Astrocyte (in vitro differentiated cells and primary cell): ENCODE measurements at regions not wholly inside any gene's neighbourhood (a gene's known extent, or its start where the extent isn't known, plus 50 kb on each side); places are given as distances from the start of the nearest gene placed in this dataset.

Experiments
- DNase-seq: peaks from one replicate; pipeline ENCODE4 v3.0.0-alpha.2; 2010; ENCODE audit warnings: low read depth
- FAIRE-seq: peaks from 2 replicates; lab custom pipeline; 2011; peaks lifted over from hg19 to GRCh38; lab: Jason Lieb, UNC
- H2AFZ ChIP-seq: 2 replicates; pipeline ENCODE4 v1.6.0; 2012; ENCODE audit warnings: low read depth, low read length, inconsistent platforms
- H3K27ac ChIP-seq: 2 replicates; pipeline ENCODE4 v1.5.1; 2011; ENCODE audit warnings: low read depth, low read length, inconsistent platforms
- H3K27me3 ChIP-seq: 2 replicates; pipeline ENCODE4 v1.6.0; 2011; ENCODE audit warnings: low read length, inconsistent platforms; ENCODE audit not compliant: insufficient read depth
- H3K36me3 ChIP-seq: 2 replicates; pipeline ENCODE4 v1.5.1; 2011; ENCODE audit warnings: low read length, inconsistent platforms; ENCODE audit not compliant: insufficient read depth
- H3K4me1 ChIP-seq: 2 replicates; pipeline ENCODE4 v1.5.1; 2011; ENCODE audit warnings: low read length, inconsistent platforms; ENCODE audit not compliant: insufficient read depth
- H3K4me2 ChIP-seq: 2 replicates; pipeline ENCODE4 v1.6.0; 2012; ENCODE audit warnings: low read length, inconsistent platforms
- H3K4me3 ChIP-seq: 2 replicates; pipeline ENCODE4 v1.5.1; 2011; ENCODE audit warnings: low read depth, mild to moderate bottlenecking, low read length, inconsistent platforms; ENCODE audit not compliant: insufficient read depth
- H3K79me2 ChIP-seq: 2 replicates; pipeline ENCODE4 v1.6.0; 2012; ENCODE audit warnings: mild to moderate bottlenecking, low read length, inconsistent platforms; ENCODE audit not compliant: insufficient read depth
- H3K9ac ChIP-seq: 2 replicates; pipeline ENCODE4 v1.6.0; 2012; ENCODE audit warnings: mild to moderate bottlenecking, low read length, inconsistent platforms
- H3K9me3 ChIP-seq: 2 replicates; pipeline ENCODE4 v1.5.1; 2012; ENCODE audit warnings: low read depth, mild to moderate bottlenecking, low read length, inconsistent platforms; ENCODE audit not compliant: insufficient read depth
- H4K20me1 ChIP-seq: 2 replicates; pipeline ENCODE4 v1.6.0; 2012; ENCODE audit warnings: low read length, inconsistent platforms; ENCODE audit not compliant: insufficient read depth
- H3K27ac Mint-ChIP-seq: one replicate; pipeline ENCODE4 v1.8.0; 2021; ENCODE audit warnings: mild to moderate bottlenecking, mixed read lengths; ENCODE audit not compliant: unreplicated experiment
- H3K27me3 Mint-ChIP-seq: one replicate; pipeline ENCODE4 v1.8.0; 2021; ENCODE audit warnings: low read depth, mixed read lengths; ENCODE audit not compliant: unreplicated experiment
- H3K36me3 Mint-ChIP-seq: one replicate; pipeline ENCODE4 v1.8.0; 2021; ENCODE audit warnings: low read depth, mixed read lengths; ENCODE audit not compliant: unreplicated experiment
- H3K4me1 Mint-ChIP-seq: one replicate; pipeline ENCODE4 v1.8.0; 2021; ENCODE audit warnings: low read depth, mixed read lengths; ENCODE audit not compliant: unreplicated experiment
- H3K4me3 Mint-ChIP-seq: one replicate; pipeline ENCODE4 v1.8.0; 2021; ENCODE audit warnings: mild to moderate bottlenecking, moderate library complexity, mixed read lengths; ENCODE audit not compliant: unreplicated experiment
- H3K9me3 Mint-ChIP-seq: one replicate; pipeline ENCODE4 v1.8.0; 2021; ENCODE audit warnings: mild to moderate bottlenecking, mixed read lengths; ENCODE audit not compliant: unreplicated experiment
- EZH2 ChIP-seq: IDR thresholded peaks from 2 replicates; pipeline ENCODE4 v1.6.1; 2012; ENCODE audit warnings: mild to moderate bottlenecking, low read length, inconsistent platforms; ENCODE audit not compliant: insufficient read depth
- TF ChIP-seq, protein P1 (sequence below): IDR thresholded peaks from 2 replicates; pipeline ENCODE4 v1.5.1; 2011; ENCODE audit warnings: low read depth, mild to moderate bottlenecking, inconsistent platforms, low read length, moderate library complexity; ENCODE audit not compliant: insufficient read depth

- no peaks in the 10 kb centered on the region for H3K36me3 Mint-ChIP-seq
- Histone ChIP-seq H3K9ac (no peak overlapping the region), H3K4me3 (no peak overlapping the region), H4K20me1 (no peaks in the 10 kb centered on the region), H3K4me1 (no peaks in the 10 kb centered on the region), H2AFZ (no peak overlapping the region), H3K36me3 (no peaks in the 10 kb centered on the region), H3K79me2 (no peaks in the 10 kb centered on the region), H3K4me2 (no peak overlapping the region), H3K27me3 (no peaks in the 10 kb centered on the region), H3K9me3 (no peaks in the 10 kb centered on the region), H3K27ac (no peak overlapping the region)
- H3K9me3 Mint-ChIP-seq: peaks cover 3% of the 10 kb centered on the region
- FAIRE-seq: no peak
- no peak overlapping the region for H3K4me3 Mint-ChIP-seq
- no peak for DNase-seq
- TF ChIP-seq, protein P1, sequence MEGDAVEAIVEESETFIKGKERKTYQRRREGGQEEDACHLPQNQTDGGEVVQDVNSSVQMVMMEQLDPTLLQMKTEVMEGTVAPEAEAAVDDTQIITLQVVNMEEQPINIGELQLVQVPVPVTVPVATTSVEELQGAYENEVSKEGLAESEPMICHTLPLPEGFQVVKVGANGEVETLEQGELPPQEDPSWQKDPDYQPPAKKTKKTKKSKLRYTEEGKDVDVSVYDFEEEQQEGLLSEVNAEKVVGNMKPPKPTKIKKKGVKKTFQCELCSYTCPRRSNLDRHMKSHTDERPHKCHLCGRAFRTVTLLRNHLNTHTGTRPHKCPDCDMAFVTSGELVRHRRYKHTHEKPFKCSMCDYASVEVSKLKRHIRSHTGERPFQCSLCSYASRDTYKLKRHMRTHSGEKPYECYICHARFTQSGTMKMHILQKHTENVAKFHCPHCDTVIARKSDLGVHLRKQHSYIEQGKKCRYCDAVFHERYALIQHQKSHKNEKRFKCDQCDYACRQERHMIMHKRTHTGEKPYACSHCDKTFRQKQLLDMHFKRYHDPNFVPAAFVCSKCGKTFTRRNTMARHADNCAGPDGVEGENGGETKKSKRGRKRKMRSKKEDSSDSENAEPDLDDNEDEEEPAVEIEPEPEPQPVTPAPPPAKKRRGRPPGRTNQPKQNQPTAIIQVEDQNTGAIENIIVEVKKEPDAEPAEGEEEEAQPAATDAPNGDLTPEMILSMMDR: no peak
- TF ChIP-seq EZH2: no peak
- no peak overlapping the region for H3K27ac Mint-ChIP-seq
- peaks cover 6% of the 10 kb centered on the region for H3K4me1 Mint-ChIP-seq
- H3K27me3 Mint-ChIP-seq: no peaks in the 10 kb centered on the region
Observed at GRCh38 chr4:24637173-24637572, 52.8 kb upstream of the DHX15 start.

- Mint-ChIP-seq H3K27ac (no peak overlapping the region), H3K27me3 (no peaks in the 10 kb centered on the region), H3K4me3 (no peak overlapping the region), H3K36me3 (no peaks in the 10 kb centered on the region), H3K4me1 (peaks cover 18% of the 10 kb centered on the region), H3K9me3 (peaks cover 3% of the 10 kb centered on the region)
- FAIRE-seq (no peak), DNase-seq (no peak)
- Histone ChIP-seq H3K4me3 (no peak overlapping the region), H3K79me2 (no peaks in the 10 kb centered on the region), H3K9me3 (no peaks in the 10 kb centered on the region), H3K9ac (no peak overlapping the region), H2AFZ (no peak overlapping the region), H3K4me2 (no peak overlapping the region), H3K27me3 (no peaks in the 10 kb centered on the region), H3K27ac (no peak overlapping the region), H3K4me1 (peaks cover 8% of the 10 kb centered on the region), H3K36me3 (no peaks in the 10 kb centered on the region), H4K20me1 (no peaks in the 10 kb centered on the region)
- no peak for TF ChIP-seq EZH2
- TF ChIP-seq, protein P1: no peak
Observed at GRCh38 chr4:24638396-24638875, 54.1 kb upstream of the DHX15 start.

DNA sequence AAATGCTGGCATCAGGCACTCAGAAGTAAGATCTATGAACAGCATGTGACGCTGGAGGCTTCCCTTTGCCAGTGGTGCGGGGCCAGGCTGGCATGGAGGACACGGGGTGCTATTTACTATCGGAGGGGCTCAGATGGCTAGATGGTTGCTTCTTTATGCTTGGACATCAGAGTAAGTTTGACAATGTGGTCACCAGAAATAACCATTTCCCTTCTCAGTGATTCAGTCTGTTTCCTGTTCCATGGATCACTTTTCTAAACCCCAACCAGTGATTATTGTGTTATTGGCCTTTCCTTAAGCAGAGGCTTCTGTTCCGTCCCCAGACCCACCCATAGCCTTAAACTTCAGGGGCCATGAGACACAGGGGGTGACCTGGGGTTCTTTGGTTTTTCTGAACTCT lies 55.4 kb upstream of the DHX15 start:
- Histone ChIP-seq H3K36me3 (no peaks in the 10 kb centered on the region), H4K20me1 (no peaks in the 10 kb centered on the region), H3K27me3 (no peaks in the 10 kb centered on the region), H3K4me1 (peaks cover 8% of the 10 kb centered on the region), H3K27ac (no peak overlapping the region), H3K79me2 (no peaks in the 10 kb centered on the region), H3K4me3 (no peak overlapping the region), H2AFZ (no peak overlapping the region), H3K9ac (no peak overlapping the region), H3K9me3 (no peaks in the 10 kb centered on the region), H3K4me2 (no peak overlapping the region)
- Mint-ChIP-seq H3K27me3 (no peaks in the 10 kb centered on the region), H3K4me1 (peaks cover 25% of the 10 kb centered on the region), H3K9me3 (peaks cover 3% of the 10 kb centered on the region), H3K27ac (no peak overlapping the region), H3K4me3 (no peak overlapping the region), H3K36me3 (no peaks in the 10 kb centered on the region)
- DNase-seq: no peak
- no peak for TF ChIP-seq EZH2
- TF ChIP-seq, protein P1: no peak
- FAIRE-seq: no peak
